HepG2 (cell line): ENCODE measurements at regions not wholly inside any gene's neighbourhood (a gene's known extent, or its start where the extent isn't known, plus 50 kb on each side); places are given as distances from the start of the nearest gene placed in this dataset.

Experiments used
- ATAC-seq: fragments of 200-7000 bp; cut with Tn5 transposase; 3 replicates; pipeline ENCODE4 v1.9.1; 2020; ENCODE audit warnings: mild to moderate bottlenecking, moderate library complexity
- BruUV-seq: library from RNA; stranded (reverse); fragments of 400-500 nt; replicated peaks from 2 replicates; lab custom pipeline; 2021; lab: Mats Ljungman, UMichigan
- CTCF ChIA-PET: fragments of 300-600 bp; formaldehyde crosslinking; extraction: SDS; loops from one replicate; lab custom pipeline; 2021; ENCODE audit warnings: low total read pairs, inconsistent platforms, low intra/inter-chr PET ratio; lab: Yijun Ruan, JAX
- POLR2A ChIA-PET: fragments of 350-600 bp; sonication (Branson Sonifier 250); formaldehyde crosslinking; loops from one replicate; lab custom pipeline; 2020; ENCODE audit warnings: antibody characterized with exemption, inconsistent platforms; lab: Yijun Ruan, JAX
- DNase-seq: peaks from one replicate; pipeline ENCODE4 v3.0.0-alpha.2; 2015; ENCODE audit warnings: low spot score
- FAIRE-seq: peaks from 3 replicates; lab custom pipeline; 2011; peaks lifted over from hg19 to GRCh38; lab: Jason Lieb, UNC
- H2AFZ ChIP-seq: one replicate; pipeline ENCODE4 v1.6.1; 2011; ENCODE audit warnings: low read length, inconsistent platforms
- H3K27ac ChIP-seq: fragments of 300-600 bp; 3 replicates; pipeline ENCODE4 v1.8.0; 2011; ENCODE audit warnings: mixed run types, mild to moderate bottlenecking, mixed read lengths, low read length, inconsistent platforms; ENCODE audit not compliant: insufficient read depth; ENCODE audit errors: extremely low read length
- H3K27me3 ChIP-seq, 2 experiments: fragments of 200-600 bp in 1 of 2; 2 replicates in 1 of 2; 3 replicates in 1 of 2; pipeline versions ENCODE4 v1.6.0 to v1.8.0; 2011; ENCODE audit warnings: low read length in 2 of 2, mild to moderate bottlenecking in 2 of 2, moderate library complexity in 2 of 2, inconsistent platforms in 1 of 2; ENCODE audit not compliant: insufficient read depth in 2 of 2, control insufficient read depth in 1 of 2
- H3K36me3 ChIP-seq, 2 experiments: fragments of 200-600 bp in 1 of 2; replicated peaks in 1 of 2; 2 replicates in 1 of 2; 3 replicates in 1 of 2; pipeline versions ENCODE4 v1.5.1 to v1.8.0; 2011; ENCODE audit warnings: low read length in 2 of 2, inconsistent platforms in 1 of 2; ENCODE audit not compliant: insufficient read depth in 2 of 2, control insufficient read depth in 1 of 2
- H3K4me1 ChIP-seq: 2 replicates; pipeline ENCODE4 v1.5.1; 2012; ENCODE audit warnings: low read length, inconsistent platforms; ENCODE audit not compliant: insufficient read depth
- H3K4me2 ChIP-seq: 2 replicates; pipeline ENCODE4 v1.6.0; 2011; ENCODE audit warnings: low read depth, low read length, inconsistent platforms
- H3K4me3 ChIP-seq, 3 experiments: fragments of 200-600 bp in 1 of 3; sonication (generic), shearing (Covaris generic) in 1 of 3; replicated peaks in 1 of 3; 2 replicates each; pipeline ENCODE4 v1.5.1; 2011 to 2016; ENCODE audit warnings: low read length in 3 of 3, inconsistent platforms in 2 of 3, low read depth in 2 of 3, mild to moderate bottlenecking in 2 of 3, control low read depth in 1 of 3, mixed read lengths in 1 of 3; ENCODE audit not compliant: insufficient read depth in 1 of 3
- H3K79me2 ChIP-seq: one replicate; pipeline ENCODE4 v1.6.1; 2011; ENCODE audit warnings: low read length, inconsistent platforms; ENCODE audit not compliant: insufficient read depth
- H3K9ac ChIP-seq: 2 replicates; pipeline ENCODE4 v1.6.0; 2011; ENCODE audit warnings: mild to moderate bottlenecking, low read depth, low read length, inconsistent platforms; ENCODE audit not compliant: insufficient read depth
- H3K9me3 ChIP-seq: 2 replicates; pipeline ENCODE4 v1.5.1; 2012; ENCODE audit warnings: mild to moderate bottlenecking, low read length
- H4K20me1 ChIP-seq: 2 replicates; pipeline ENCODE4 v1.6.0; 2011; ENCODE audit warnings: inconsistent platforms, mild to moderate bottlenecking, low read length, moderate library complexity; ENCODE audit not compliant: insufficient read depth
- AGO2 ChIP-seq: fragments of 200-400 bp; formaldehyde crosslinking; optimal IDR thresholded peaks from 2 replicates; pipeline ENCODE3; 2017; ENCODE audit warnings: mild to moderate bottlenecking, low read depth, low read length, moderate library complexity
- ESRRA ChIP-seq: sonication (generic); formaldehyde crosslinking; IDR thresholded peaks from 2 replicates; pipeline ENCODE4 v1.5.1; 2020; ENCODE audit warnings: mild to moderate bottlenecking, low read depth, missing genetic modification reagents
- HIC2 ChIP-seq: sonication (generic); formaldehyde crosslinking; IDR thresholded peaks from 2 replicates; pipeline ENCODE4 v1.9.0; 2022; ENCODE audit warnings: low read depth, missing genetic modification reagents
- IKZF5 ChIP-seq: IDR thresholded peaks from 2 replicates; pipeline ENCODE4 v1.6.1; 2018; ENCODE audit warnings: missing genetic modification reagents, mild to moderate bottlenecking, missing compliant biosample characterization
- MAX ChIP-seq: IDR thresholded peaks from 2 replicates; pipeline ENCODE4 v1.6.1; 2012; ENCODE audit warnings: inconsistent platforms
- NFAT5 ChIP-seq: sonication (generic); formaldehyde crosslinking; IDR thresholded peaks from 2 replicates; pipeline ENCODE4 v1.4.0; 2020; ENCODE audit warnings: missing genetic modification reagents
- STAT5B ChIP-seq: sonication (generic); formaldehyde crosslinking; IDR thresholded peaks from 2 replicates; pipeline ENCODE4 v1.4.0; 2020; ENCODE audit warnings: missing genetic modification reagents
- TRIM22 ChIP-seq: fragments of 450-650 bp; IDR thresholded peaks from 2 replicates; pipeline ENCODE4 v1.6.1; 2017
- ZNF256 ChIP-seq: sonication (generic); formaldehyde crosslinking; conservative IDR thresholded peaks from 2 replicates; pipeline ENCODE4 v1.4.0; 2020; ENCODE audit warnings: missing genetic modification reagents
- ZNF337 ChIP-seq: sonication (generic); formaldehyde crosslinking; IDR thresholded peaks from 2 replicates; pipeline ENCODE4 v1.5.1; 2020; ENCODE audit warnings: missing genetic modification reagents, low read depth, mild to moderate bottlenecking, borderline replicate concordance
- ZNF530 ChIP-seq: sonication (generic); formaldehyde crosslinking; IDR thresholded peaks from 2 replicates; pipeline ENCODE4 v1.5.0; 2020; ENCODE audit warnings: low read depth, mild to moderate bottlenecking, missing genetic modification reagents
- WGBS: methylation state at CpG from one replicate; pipeline ENCODE4 v1.1.6; 2017; ENCODE audit warnings: low lambda C conversion rate; 5-methylcytosine and 5-hydroxymethylcytosine counted together
- in situ Hi-C: cut with HindIII; loops from 2 replicates; pipeline ENCODE4 v1.10.0; 2017; ENCODE audit warnings: low pct_unique_long_range_greater_than_20kb; ENCODE audit not compliant: extremely low pct_ligation_motif_present
- intact Hi-C: fragments of 100-400 bp; cut with micrococcal nuclease; formaldehyde crosslinking; loops from one replicate; pipeline ENCODE4 v1.10.0; 2022; ENCODE audit not compliant: unreplicated experiment

DNA sequence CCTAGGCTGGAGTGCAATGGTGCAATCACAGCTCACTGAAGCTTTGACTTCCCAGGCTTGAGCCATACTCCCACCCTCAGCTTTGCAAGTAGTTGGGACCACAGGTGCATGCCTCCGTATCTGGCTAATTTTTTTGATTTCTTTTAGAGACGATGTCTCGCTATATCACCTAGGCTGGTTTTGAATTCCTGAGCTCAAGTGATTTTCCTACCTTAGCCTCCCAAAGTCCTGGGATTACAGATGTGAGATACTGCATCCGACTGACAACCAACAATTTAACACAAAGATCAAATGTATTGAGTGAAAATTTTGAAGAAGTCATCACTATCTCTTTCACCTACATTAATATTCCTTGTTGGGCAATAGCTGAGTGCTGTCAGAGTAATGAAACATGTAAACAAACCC lies 181.6 kb downstream of the MYCN start:
- intact Hi-C loops (no loop called here), in situ Hi-C loops (no loop called here)
- H3K27me3 ChIP-seq, result peaks cover 0 to 7% of the 10 kb centered on the region in 2 experiments; a peak in 3 of 5 replicates
- H3K9ac ChIP-seq, result no peak overlapping the region
- peaks cover 6% of the 10 kb centered on the region; the same call in 1 of the 2 replicates for H3K9me3 ChIP-seq
- H3K36me3 ChIP-seq, result no peaks in the 10 kb centered on the region
- H2AFZ ChIP-seq, result no peak overlapping the region
- no peak overlapping the region for H3K27ac ChIP-seq
- BruUV-seq, result no TSS peak
- no peaks in the 10 kb centered on the region for H3K79me2 ChIP-seq
- no peak overlapping the region for H3K4me3 ChIP-seq
- ChIA-PET POLR2A (no interaction called here), CTCF (no interaction called here)
- WGBS, result 82% methylated on average over 4 of the region's 4 CpGs
- no peaks in the 10 kb centered on the region for H4K20me1 ChIP-seq
- FAIRE-seq (no peak), DNase-seq (no peak), ATAC-seq (no peak)
- H3K4me1 ChIP-seq, result no peaks in the 10 kb centered on the region
- TF ChIP-seq NFAT5 (CRISPR knock-in tag) (no peak), STAT5B (CRISPR knock-in tag) (no peak), MAX (no peak), ESRRA (CRISPR knock-in tag) (no peak), IKZF5 (CRISPR knock-in tag) (no peak), ZNF337 (CRISPR knock-in tag) (no peak), AGO2 (no peak), HIC2 (CRISPR knock-in tag) (no peak), ZNF530 (no peak), ZNF256 (no peak), TRIM22 (no peak)
- H3K4me2 ChIP-seq, result no peak overlapping the region
